Gastroesophageal sphincter (tissue), 4 donors: ENCODE measurements at regions not wholly inside any gene's neighbourhood (a gene's known extent, or its start where the extent isn't known, plus 50 kb on each side); places are given as distances from the start of the nearest gene placed in this dataset.

Source experiments
- ATAC-seq: fragments of 150-250 bp; one replicate; pipeline ENCODE4 v1.9.1; 2016; ENCODE audit warnings: mild to moderate bottlenecking, moderate library complexity
- H3K27ac ChIP-seq, 4 donors: fragments of 200-600 bp; sonication (generic) in 3 of 4; 1 replicate in 3 of 4; 2 replicates in 1 of 4; pipeline ENCODE4 v1.5.1; 2016 to 2019
- H3K27me3 ChIP-seq: fragments of 200-600 bp; sonication (generic); one replicate; pipeline ENCODE4 v1.5.1; 2019
- H3K36me3 ChIP-seq, 2 donors: fragments of 200-600 bp; sonication (generic); one replicate each; pipeline ENCODE4 v1.5.1; 2019; ENCODE audit warnings: control low read depth in 1 of 2
- H3K4me1 ChIP-seq, 3 donors: fragments of 200-600 bp; sonication (generic); 1 replicate in 2 of 3; 2 replicates in 1 of 3; pipeline ENCODE4 v1.5.1; 2016 to 2019; ENCODE audit warnings: control low read depth in 2 of 3
- H3K4me3 ChIP-seq, 2 donors: fragments of 200-600 bp; sonication (generic); one replicate each; pipeline ENCODE4 v1.5.1; 2019; ENCODE audit warnings: mild to moderate bottlenecking in 1 of 2, moderate library complexity in 1 of 2
- H3K9me3 ChIP-seq, 3 donors: fragments of 200-600 bp; sonication (generic); one replicate each; pipeline ENCODE4 v1.5.1; 2017 to 2019; ENCODE audit warnings: control low read depth in 2 of 3
- EP300 ChIP-seq: sonication (generic); formaldehyde crosslinking; IDR thresholded peaks from one replicate; pipeline ENCODE4 v1.6.1; 2017; ENCODE audit warnings: antibody characterized with exemption, mild to moderate bottlenecking
- POLR2A ChIP-seq, 2 donors: fragments of 450-650 bp; IDR thresholded peaks; one replicate each; pipeline ENCODE4 v1.6.1; 2017; ENCODE audit warnings: antibody characterized with exemption in 2 of 2, mild to moderate bottlenecking in 2 of 2, moderate library complexity in 1 of 2
- POLR2AphosphoS5 ChIP-seq: sonication (generic); formaldehyde crosslinking; IDR thresholded peaks from one replicate; pipeline ENCODE4 v1.6.1; 2017; ENCODE audit warnings: antibody characterized with exemption
- WGBS, 2 donors: methylation state at CpG; one replicate each; pipeline ENCODE4 v1.1.5; 2018; ENCODE audit warnings: low coverage in 1 of 2; 5-methylcytosine and 5-hydroxymethylcytosine counted together
- TF ChIP-seq, protein P1 (sequence below), 4 experiments: fragments of 200-600 bp in 2 of 4; fragments of 450-650 bp in 2 of 4; sonication (generic) in 1 of 4; IDR thresholded peaks; one replicate each; pipeline ENCODE4 v1.5.1; 2017 to 2019; ENCODE audit warnings: antibody characterized with exemption in 4 of 4, mild to moderate bottlenecking in 2 of 4, moderate library complexity in 2 of 4

DNA sequence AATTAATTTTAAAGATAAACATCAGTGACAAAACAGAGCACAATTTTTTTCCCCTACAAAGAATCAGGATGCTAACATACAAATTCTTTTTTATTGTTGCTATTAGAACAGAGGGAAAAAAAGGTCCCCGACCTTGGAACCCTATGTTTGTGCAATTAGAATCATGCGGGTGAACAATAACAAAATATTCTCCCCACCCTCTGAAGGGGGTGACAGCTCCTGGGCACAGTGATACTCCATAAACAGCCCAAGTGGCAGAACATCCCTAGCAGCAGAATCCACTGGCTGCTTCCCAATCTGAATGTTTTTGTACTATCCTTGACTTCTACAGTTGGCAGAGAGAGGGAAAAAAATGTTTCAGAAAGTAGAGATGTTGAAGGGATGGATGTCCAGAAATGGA, 87.7 kb upstream of the TLL1 start:
- H3K36me3 ChIP-seq = no peaks in the 10 kb centered on the region
- H3K27ac ChIP-seq = peak overlapping the region in 2 of 4 donors; percentile 11 to 28

DNA sequence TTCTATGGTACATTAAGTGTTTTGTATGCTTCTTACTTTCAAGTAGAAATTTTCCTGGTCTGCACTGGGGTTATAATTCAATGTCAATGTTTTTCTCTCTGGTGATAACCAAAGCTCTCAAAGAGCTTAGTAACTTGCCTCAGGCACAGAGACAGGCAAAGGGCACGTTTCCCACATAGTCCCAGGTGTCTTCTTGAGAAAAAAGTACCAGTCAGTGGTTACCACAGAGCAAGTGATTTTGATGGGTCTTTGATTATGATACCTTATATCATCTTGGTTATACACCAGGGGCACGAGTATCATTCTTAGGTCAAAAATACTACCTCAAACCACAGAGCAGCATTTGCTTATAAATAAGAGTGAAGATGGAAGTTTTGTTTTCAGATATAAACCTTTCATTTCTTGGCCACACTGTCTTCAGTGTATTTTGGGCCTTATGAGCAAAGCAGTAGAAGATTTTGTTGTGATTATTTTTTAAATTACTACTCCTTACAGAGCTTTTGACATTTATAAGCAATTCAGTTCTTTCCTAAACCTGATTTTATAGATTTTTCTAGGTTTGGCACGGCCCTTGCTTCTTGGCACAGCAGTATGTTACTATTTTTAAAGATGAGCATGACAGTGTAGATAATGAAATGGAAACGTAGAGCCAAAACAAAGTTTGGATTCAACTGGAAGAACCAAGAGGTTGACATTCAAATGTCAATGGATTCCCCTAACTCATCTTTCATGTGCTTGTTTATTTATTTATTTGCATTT, 85.3 kb upstream of the TLL1 start:
- peaks cover 3 to 45% (median 8%) of the 10 kb centered on the region in 3 donors for H3K4me1 ChIP-seq
- H3K36me3 ChIP-seq = no peaks in the 10 kb centered on the region
- peak overlapping the region in 1 of 4 donors; percentile 12 for H3K27ac ChIP-seq
- TF ChIP-seq POLR2A (IDR thresholded peaks at IDR 0.05) = no peak
- TF ChIP-seq, protein P1, sequence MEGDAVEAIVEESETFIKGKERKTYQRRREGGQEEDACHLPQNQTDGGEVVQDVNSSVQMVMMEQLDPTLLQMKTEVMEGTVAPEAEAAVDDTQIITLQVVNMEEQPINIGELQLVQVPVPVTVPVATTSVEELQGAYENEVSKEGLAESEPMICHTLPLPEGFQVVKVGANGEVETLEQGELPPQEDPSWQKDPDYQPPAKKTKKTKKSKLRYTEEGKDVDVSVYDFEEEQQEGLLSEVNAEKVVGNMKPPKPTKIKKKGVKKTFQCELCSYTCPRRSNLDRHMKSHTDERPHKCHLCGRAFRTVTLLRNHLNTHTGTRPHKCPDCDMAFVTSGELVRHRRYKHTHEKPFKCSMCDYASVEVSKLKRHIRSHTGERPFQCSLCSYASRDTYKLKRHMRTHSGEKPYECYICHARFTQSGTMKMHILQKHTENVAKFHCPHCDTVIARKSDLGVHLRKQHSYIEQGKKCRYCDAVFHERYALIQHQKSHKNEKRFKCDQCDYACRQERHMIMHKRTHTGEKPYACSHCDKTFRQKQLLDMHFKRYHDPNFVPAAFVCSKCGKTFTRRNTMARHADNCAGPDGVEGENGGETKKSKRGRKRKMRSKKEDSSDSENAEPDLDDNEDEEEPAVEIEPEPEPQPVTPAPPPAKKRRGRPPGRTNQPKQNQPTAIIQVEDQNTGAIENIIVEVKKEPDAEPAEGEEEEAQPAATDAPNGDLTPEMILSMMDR (IDR thresholded peaks at IDR 0.05) = no peak
- no peak for TF ChIP-seq POLR2AphosphoS5
- no peak for TF ChIP-seq EP300
- no peaks in the 10 kb centered on the region for H3K9me3 ChIP-seq
- H3K4me3 ChIP-seq = no peak overlapping the region
- no peak for ATAC-seq
- H3K27me3 ChIP-seq = no peaks in the 10 kb centered on the region
- 19 to 22% methylated on average over 3 to 4 of the region's 4 CpGs for WGBS, 2 donors

More for the DNA sequence above, 87.7 kb upstream of the TLL1 start:
- no peak for ATAC-seq
- peaks cover 3 to 45% (median 8%) of the 10 kb centered on the region in 3 donors for H3K4me1 ChIP-seq
- TF ChIP-seq EP300 (no peak), POLR2AphosphoS5 (no peak), POLR2A (IDR thresholded peaks at IDR 0.05) (no peak)
- TF ChIP-seq, protein P1 (IDR thresholded peaks at IDR 0.05) = no peak
- H3K27me3 ChIP-seq = no peaks in the 10 kb centered on the region
- H3K9me3 ChIP-seq = no peaks in the 10 kb centered on the region
- 23 to 61% methylated on average over 2 of the region's 2 CpGs for WGBS, 2 donors
- H3K4me3 ChIP-seq = no peak overlapping the region

DNA sequence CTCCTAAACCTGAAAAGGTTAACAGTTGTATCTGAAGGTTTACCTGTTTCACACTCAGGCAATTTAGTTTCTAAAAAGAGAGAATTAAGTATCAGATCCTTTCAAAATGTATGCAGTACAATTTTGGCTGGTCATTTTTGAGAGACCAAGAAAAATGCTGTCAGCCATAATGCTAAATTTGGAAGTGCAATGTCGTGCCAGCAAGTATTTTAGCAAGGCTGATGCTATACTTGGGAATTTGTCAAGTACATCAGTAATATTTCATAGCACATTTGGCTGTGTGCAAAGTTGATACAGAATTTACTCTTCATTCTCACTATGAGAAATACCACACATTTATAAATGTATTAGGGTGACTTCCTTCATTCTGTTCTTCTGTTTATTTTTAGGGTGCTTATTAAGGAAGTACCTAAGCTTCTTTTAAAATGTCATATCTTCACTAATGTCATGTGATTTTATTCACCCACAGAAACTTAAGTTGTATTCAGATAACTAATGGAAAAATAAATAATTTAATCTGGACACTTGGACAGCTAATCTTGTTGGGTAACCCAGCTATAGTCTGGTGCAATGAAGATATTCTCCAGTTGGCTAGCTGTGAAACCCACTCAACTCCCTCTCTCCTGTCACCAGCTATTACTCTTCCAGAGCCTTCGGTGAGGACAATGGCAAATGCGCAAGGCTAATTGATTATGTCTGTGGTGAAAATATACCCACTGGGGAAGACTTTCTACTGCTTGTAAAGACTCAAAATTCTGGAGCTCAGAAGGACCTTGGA, 84.2 kb upstream of the TLL1 start:
- H3K9me3 ChIP-seq = no peaks in the 10 kb centered on the region
- no peaks in the 10 kb centered on the region for H3K27me3 ChIP-seq
- no peak overlapping the region for H3K4me3 ChIP-seq
- H3K36me3 ChIP-seq = no peaks in the 10 kb centered on the region
- WGBS, 2 donors = 33 to 71% methylated on average over 2 to 3 of the region's 3 CpGs
- TF ChIP-seq, protein P1 (IDR thresholded peaks at IDR 0.05) = no peak
- TF ChIP-seq POLR2AphosphoS5 = no peak
- TF ChIP-seq POLR2A (IDR thresholded peaks at IDR 0.05) = no peak
- TF ChIP-seq EP300 = no peak
- no peak for ATAC-seq
- H3K27ac ChIP-seq = peak overlapping the region in 2 of 4 donors; percentile 12 to 21
- peaks cover 3 to 39% (median 5%) of the 10 kb centered on the region in 3 donors for H3K4me1 ChIP-seq

DNA sequence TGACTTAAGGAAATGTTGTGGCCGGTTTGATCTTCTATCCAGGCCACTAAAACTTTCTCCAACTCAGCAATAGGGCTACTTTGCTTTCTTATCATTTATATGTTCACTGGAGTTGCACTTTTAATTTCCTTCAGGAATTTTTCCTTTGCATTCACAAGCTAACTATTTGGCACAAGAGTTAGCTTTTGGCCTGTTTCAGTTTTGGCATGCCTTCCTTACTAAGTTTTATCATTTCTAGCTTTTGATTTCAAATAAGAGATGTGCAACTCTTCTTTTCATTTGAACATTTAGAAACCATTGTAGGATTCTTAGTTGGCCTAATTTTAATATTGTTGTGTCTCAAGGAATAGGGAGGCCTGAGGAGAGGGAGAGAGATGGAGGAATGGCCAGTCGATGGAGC, 79.8 kb upstream of the TLL1 start:
- Histone ChIP-seq H3K27me3 (no peaks in the 10 kb centered on the region), H3K4me3 (no peak overlapping the region), H3K27ac (no peak overlapping the region), H3K36me3 (no peaks in the 10 kb centered on the region), H3K4me1 (peaks cover 0 to 13% (median 0%) of the 10 kb centered on the region in 3 donors), H3K9me3 (no peaks in the 10 kb centered on the region)
- ATAC-seq = no peak
- TF ChIP-seq POLR2AphosphoS5 = no peak
- no peak for TF ChIP-seq EP300
- TF ChIP-seq POLR2A (IDR thresholded peaks at IDR 0.05) = no peak
- TF ChIP-seq, protein P1 (IDR thresholded peaks at IDR 0.05) = no peak
- 84 to 100% methylated on average over 1 to 2 of the region's 2 CpGs for WGBS, 2 donors
